OCI-M1 (cell line): ENCODE measurements at regions not wholly inside any gene's neighbourhood (a gene's known extent, or its start where the extent isn't known, plus 50 kb on each side); places are given as distances from the start of the nearest gene placed in this dataset.

ENCODE experiments used
- DNase-seq: peaks from one replicate; lab custom pipeline; 2025; lab: John Stamatoyannopoulos, UW

DNA sequence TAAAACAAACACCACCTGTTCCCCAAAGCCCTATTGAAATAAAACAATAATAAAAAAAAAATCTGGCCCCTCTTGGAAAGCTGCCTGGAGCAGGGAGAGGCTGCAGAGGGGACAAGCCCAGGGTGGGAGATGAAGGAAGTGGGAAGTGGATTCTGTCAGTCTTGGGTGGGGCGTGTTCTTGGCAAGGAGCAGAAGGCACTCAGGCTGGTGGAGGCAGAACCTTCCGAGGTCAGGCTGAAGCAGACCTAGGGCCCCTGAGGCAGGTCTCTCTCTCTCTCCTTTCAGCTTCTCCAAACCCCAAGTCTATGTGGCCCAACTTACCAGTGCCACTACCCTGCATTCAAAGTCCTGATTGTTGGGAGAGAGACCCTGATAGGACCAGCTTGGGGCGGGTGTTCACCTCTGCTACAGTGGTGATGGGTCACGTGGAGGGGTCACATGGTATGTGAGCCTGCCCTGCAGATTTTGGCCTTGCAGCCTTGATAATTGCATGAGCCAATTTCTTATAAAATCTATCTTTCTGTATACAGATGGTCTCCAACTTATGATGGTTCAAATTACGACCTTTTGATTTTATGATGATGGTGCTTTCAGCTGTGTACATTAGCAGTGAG, 145.4 kb upstream of the C1orf174 start:
- no peak for DNase-seq

DNA sequence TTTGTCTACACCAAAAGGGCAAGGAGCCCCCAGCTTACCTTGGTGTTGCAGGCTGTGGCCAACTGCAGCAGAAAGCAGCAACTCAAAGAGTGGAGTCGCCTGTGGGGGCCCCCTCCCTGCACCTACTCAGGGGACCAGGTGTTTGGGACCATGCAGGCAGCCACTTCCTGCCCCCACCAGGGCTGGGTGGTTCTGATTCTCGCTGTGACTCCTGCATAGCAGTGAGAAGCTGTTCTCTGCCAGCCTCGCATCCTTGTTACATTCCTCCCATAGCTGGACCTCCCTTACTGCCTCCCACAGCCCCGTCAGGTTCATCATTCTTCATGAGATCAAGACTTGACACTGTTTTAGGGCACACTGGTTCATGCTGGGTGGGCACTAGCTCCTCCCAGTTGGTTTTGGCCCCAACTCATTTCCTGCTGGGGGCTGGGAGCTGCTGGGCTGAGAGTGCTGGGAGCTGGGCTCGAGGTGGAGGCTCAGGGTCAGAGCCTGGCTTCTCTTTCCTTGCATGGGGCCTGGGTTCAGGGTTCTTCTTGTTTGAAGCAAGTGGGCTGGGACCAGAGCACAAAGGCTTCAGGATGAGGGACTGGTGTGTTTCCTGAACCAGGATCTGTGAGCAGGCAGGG, 146.9 kb upstream of the C1orf174 start:
- no peak for DNase-seq

DNA sequence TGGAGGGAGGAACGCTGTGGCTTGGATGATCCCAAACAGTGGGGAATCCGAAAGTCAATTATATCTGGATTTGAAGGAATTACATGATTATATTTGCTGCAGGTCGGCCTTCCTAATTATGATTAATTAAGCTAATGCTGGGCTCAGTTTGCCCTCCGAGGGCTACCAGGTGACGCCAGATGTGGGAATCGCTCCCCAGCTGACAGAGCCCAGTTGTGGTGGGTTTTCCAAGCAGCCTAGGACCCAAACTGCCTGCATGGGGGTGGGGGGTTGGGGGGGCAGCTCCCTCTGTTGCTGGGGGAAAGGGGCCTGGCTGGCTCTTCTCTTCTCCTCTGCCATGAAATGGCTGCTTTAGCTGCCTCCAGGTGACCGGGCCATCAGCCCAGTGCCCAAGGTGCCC, 147.6 kb upstream of the C1orf174 start:
- DNase-seq: no peak

GRCh38 chr1:4048076-4048475, 148.0 kb upstream of the C1orf174 start:
- DNase-seq: no peak

DNA sequence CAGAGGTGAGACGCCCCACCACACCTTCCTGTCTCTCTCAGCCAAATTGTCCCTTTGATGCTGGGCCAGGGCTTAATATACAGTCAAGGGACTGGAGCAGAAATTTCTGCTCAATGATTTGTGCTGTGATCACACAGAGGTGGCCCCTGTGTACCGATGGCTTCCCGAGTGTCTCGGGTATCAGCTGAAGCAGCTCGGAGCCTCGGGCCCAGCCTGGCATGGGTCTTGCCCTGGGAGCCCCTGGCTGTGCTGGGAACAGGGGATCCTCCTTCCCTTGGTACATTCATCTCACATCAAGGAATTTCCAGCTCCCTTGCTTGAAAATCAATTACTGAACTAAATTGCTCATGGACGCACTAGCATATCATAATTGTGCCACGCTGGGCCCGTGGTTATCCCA, 148.8 kb upstream of the C1orf174 start:
- no peak for DNase-seq

DNA sequence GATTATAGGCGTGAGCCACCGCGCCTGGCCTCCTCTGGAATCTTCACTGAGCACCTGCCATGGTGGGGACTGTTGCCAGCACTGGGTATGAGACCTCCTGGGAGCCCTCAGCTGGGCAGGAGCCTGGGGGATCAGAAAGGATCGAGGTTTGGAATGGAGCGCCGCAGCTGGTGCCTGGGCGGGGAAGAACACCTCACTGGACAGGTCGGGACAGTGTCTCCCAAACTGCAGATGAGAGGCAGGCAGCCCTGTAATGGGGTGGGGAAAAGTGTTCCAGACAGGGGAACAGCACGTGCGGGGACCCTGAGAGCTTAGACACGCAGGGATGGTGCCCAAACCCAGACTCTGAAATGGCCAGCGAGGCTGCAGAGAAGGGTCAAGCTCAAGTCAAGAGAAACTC, 150.9 kb upstream of the C1orf174 start:
- DNase-seq: no peak

GRCh38 chr1:4052657-4053056, 152.6 kb upstream of the C1orf174 start:
- no peak for DNase-seq

- DNase-seq: no peak
These were observed 153.2 kb upstream of the C1orf174 start for GRCh38 chr1:4053160-4053748.

- DNase-seq: no peak
These were observed 153.7 kb upstream of the C1orf174 start for GRCh38 chr1:4053774-4054173.

- DNase-seq: no peak
These were observed 155.4 kb upstream of the C1orf174 start for GRCh38 chr1:4055294-4055967.

- DNase-seq: no peak
These were observed 156.3 kb upstream of the C1orf174 start for GRCh38 chr1:4056422-4056821.

DNA sequence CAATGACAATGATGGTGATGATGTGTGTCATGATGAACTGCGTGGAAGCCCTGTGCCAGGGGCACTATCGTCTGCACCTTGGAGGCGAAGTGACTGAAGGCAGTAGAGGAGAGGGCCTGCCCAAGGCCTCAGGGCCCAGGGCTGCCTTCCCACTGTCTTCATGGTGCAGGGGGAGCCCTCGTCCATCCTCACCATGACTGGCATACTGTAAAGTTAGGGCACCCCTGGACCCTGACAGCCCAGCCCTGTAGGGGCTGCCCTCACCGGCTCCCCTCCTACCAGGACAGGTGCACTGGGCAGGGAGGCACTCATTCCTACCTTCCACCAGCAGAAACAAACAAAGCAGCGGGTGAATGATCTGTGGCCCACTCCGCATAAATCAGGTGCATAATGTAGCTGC, 156.9 kb upstream of the C1orf174 start:
- DNase-seq: no peak

GRCh38 chr1:4057603-4058002, 157.5 kb upstream of the C1orf174 start:
- DNase-seq: no peak

DNA sequence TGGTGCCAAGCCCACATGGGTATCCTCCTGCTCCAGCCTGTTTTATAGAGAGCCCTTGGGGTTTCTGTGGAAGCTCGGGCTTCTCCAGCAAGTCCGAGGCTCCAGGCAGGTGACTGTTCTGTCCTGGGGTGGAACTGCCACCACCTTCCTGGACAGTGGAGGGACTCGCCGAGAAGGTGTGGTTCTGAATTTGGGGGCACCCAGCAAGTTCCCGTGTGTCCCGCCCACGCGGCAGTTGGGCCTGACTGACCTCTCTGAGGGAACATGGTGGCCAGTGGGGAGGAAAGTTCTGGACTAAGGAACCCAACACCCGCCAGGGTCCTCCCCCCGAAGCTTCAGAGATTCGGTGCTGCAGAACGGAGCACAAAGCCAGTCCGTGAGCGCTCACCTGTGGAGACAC, 158.1 kb upstream of the C1orf174 start:
- DNase-seq: no peak

GRCh38 chr1:4058706-4059105, 158.6 kb upstream of the C1orf174 start:
- DNase-seq: no peak

DNA sequence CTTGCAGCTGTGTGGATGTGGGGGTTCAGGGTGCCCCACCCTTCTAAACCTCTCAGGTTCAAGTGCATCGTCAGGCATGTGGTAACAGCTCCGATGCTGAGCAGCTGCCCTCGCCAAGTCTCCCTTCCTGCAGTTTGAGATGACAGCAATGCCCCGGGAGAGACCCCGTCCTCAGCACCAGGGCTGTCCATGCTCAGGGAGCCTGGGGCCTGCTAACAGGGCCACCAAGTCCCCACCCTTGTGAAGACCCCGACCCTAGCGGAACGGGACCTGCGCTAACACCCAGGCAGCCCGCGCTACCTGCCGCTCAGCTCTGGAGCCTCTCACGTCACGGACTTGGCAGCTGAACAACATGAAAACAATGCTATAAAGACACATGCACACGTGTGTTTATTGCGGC, 159.2 kb upstream of the C1orf174 start:
- DNase-seq: no peak

GRCh38 chr1:4060850-4061249, 160.8 kb upstream of the C1orf174 start:
- DNase-seq: no peak

GRCh38 chr1:4061521-4062031, 161.5 kb upstream of the C1orf174 start:
- no peak for DNase-seq

GRCh38 chr1:4062041-4062440, 162.0 kb upstream of the C1orf174 start:
- DNase-seq: no peak

- no peak for DNase-seq
These were observed 162.5 kb upstream of the C1orf174 start for GRCh38 chr1:4062560-4062959.

GRCh38 chr1:4062992-4063391, 162.9 kb upstream of the C1orf174 start:
- DNase-seq: no peak

GRCh38 chr1:4063516-4063915, 163.4 kb upstream of the C1orf174 start:
- DNase-seq: no peak
